HG03521 (cell line): ENCODE measurements at regions not wholly inside any gene's neighbourhood (a gene's known extent, or its start where the extent isn't known, plus 50 kb on each side); places are given as distances from the start of the nearest gene placed in this dataset.
"Not testable (repeated sequence)": the region's sequence is repeated elsewhere in the genome, so short reads cannot be mapped to it uniquely, and the experiment has no call there.

Source experiments
- ATAC-seq: cut with Tn5 transposase; IDR thresholded peaks from one replicate; pipeline ENCODE4 v1.9.1; 2021; ENCODE audit warnings: mild to moderate bottlenecking, moderate library complexity; ENCODE audit not compliant: unreplicated experiment

- ATAC-seq: no peak
Observed at GRCh38 chr16:55059146-55059545, 128.5 kb downstream of the IRX5 start.

- no peak for ATAC-seq
Observed at GRCh38 chr16:55061126-55061525, 130.5 kb downstream of the IRX5 start.

GRCh38 chr16:55062442-55062841 lies 131.8 kb downstream of the IRX5 start:
- no peak for ATAC-seq

DNA sequence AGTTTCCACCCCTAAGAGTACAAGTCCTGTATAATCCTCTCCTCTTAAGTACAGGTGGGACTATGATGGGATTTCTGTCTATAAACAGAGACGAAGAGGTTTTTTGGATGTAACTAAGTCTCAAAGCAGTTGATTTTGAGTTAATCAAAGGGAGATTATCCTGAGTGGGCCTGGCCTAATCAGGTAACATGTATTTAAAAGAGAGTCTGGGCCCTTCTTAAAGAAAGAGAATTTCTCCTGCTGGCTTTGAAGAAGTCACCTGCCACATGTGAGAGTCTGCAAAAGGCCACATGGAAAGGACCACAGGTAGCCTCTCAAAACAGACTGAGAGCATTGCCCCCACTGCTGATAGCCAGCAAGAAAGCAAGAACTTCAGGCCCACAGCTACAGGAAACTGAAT lies 142.3 kb downstream of the IRX5 start:
- ATAC-seq: no peak

DNA sequence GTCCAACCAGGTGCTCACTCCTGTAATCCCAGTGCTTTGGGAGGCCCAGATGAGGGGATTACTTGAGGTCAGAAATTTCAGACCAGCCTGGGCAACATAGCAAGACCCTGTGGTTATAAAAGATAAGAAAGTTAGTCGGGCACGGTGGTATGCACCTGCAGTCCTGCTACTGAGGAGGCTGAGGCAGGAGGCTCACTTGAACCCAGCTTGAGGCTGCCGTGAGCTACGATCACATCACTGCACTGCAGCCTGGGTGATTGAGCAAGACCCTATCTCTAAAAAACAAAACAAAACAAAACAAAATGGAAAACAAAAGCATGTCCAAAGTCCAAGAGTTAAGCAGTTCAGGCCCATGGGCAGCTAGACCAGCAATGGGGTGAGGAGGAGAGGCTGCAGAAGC lies 143.2 kb downstream of the IRX5 start:
- ATAC-seq: no peak

DNA sequence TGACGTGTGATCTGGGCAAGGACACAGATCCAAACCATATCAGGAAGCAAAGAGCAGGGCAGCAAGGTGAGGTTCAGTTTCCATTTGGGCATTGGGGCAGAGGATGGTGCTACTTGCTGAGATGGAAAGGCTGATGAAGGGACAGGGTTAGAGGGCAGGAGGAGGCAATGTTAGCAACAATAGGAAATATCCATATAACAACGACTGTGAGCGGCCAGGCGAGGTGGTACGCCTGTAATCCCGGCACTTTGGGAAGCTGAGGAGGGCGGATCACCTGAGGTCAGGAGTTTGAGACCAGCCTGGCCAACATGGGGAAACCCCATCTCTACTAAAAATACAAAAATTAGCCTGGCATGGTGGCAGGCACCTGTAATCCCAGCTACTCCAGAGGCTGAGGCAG lies 144.5 kb downstream of the IRX5 start:
- not testable (repeated sequence) for ATAC-seq

- no peak for ATAC-seq
Observed at GRCh38 chr16:55076053-55076452, 145.4 kb downstream of the IRX5 start.

GRCh38 chr16:55077266-55077665 lies 146.6 kb downstream of the IRX5 start:
- ATAC-seq: no peak

- no peak for ATAC-seq
Observed at GRCh38 chr16:55078153-55078552, 147.5 kb downstream of the IRX5 start.

GRCh38 chr16:55078699-55079410 lies 148.2 kb downstream of the IRX5 start:
- ATAC-seq: no peak

DNA sequence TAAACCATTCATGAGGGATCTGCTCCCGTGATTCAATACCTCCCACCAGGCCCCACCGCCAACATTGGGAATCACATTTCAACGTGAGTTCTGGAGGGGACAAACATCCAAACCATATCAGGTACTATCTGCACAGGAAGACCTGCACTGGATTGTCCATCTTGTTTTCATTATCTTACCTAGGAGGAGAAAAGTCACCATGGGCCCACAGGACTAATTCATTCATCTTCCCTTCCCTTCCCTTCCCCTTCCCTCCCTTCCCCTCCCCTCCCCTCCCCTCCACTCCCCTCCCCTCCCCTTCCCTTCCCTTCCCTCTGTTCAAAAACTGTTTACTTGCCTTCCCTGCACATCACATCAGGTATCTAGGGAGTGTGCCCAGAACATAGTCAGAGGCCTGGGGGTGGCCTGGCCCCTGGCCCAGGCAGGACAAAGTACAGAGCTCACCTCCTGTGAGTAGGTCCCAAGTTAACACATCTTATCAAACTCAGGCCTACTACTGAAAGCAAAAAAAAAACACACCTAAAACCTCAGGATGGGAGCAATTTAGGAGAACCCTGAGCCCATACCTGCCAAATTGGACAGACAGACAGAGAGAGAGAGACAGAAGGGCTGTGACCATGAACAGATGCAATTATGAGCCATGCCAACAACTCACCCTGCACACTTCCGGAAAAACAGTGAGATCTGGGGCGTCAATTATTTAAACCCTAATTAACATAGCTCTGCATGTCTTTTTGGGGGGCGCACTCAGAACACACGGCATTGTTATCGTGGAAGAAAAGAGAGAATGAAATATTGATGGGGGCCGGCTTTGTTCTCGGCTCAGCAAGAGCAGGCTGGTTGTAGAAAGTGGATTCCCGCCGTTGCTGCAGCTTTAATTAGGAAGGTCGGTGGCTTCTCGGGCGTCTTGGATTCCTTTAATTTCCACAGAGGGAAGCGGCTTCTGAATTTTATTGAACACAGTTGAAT lies 151.2 kb downstream of the IRX5 start:
- no peak for ATAC-seq

DNA sequence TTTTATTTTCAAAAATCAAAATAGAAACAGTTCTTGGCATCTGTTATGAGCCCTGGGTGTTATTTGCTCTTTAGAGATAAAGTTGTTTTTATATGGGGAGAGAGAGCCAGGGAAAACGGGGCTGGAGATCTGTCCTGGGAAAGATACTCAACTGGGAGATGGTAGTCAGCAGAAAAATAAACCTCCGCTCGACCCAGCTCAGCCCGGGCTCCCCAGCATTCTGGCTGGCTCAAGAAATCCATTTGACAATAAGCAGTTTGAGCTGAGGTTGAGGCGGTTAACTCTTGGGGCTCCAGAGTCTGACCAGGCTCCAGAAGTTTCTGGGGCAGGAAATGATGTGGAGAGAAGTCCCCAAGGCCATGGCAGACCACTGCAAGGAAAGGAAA lies 151.9 kb downstream of the IRX5 start:
- ATAC-seq: no peak

GRCh38 chr16:55083052-55083451 lies 152.4 kb downstream of the IRX5 start:
- no peak for ATAC-seq

DNA sequence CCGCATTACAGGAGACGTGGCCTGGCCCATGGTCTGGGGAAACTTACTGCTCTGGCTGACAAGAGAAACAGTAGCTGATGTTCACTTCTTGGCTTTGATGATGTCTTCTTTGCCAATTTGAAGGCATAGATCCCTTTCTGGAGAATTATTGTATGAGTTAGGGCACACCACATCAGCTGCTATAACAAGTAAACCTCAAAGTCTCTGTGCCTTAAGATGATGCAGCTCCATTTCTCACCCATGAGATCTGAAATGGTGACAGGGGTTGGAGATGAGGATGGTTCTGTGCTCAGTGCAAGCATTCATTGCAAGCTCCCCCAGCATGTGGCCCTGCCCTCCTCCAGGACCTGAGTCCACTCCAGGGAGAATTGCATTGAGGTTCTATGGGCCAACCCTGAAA lies 157.4 kb downstream of the IRX5 start:
- no peak for ATAC-seq

DNA sequence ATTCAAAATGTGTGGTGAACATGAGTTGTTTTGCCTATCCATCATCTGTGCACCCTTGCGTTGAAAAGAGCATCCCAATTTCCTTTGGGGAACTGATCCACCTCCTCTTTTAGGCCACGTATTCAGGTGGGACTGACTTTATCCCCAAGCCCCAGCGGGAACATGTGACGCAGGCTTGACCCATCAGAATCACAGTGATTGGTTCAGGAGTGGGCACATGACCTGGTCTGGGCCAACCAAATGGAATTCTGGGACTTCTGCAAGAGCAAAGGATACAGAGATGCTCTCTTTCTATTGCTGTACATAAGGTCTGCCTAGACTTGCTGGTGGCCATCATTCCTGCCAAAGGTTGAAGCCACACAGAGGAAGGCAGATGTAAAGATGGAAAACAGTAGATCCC lies 158.9 kb downstream of the IRX5 start:
- ATAC-seq: no peak

DNA sequence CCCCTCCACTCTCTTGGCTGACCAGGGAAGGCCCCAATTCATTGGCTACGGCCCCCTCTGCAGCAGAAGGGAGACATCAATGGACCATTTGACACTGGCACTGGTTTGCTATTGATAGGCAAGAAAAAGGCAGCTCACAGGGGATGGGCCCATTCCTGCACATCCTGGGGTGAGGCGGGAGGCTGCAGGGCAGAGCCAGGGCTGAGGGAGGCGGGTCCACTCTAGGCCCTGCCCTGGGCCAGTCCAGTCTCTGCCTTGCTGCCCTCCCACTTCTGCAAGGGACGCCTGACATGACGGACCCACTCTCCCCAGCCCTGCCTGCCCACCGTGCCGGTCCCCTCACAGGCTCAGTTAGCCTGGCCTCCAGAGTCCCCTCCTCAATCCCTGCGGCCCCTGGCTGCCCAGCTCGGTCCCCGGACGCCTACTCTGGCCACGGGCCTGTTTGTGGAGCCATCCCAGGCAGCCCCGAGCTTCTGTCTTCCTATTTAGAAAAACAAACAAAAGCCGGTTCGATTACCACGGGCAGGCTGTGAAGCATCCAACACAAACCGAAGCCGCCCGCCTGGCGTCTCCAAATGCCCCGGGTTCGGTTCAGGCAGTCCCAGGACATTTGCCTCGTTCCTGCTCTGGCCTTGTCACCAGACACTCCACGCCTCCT lies 160.7 kb downstream of the IRX5 start:
- ATAC-seq: no peak

DNA sequence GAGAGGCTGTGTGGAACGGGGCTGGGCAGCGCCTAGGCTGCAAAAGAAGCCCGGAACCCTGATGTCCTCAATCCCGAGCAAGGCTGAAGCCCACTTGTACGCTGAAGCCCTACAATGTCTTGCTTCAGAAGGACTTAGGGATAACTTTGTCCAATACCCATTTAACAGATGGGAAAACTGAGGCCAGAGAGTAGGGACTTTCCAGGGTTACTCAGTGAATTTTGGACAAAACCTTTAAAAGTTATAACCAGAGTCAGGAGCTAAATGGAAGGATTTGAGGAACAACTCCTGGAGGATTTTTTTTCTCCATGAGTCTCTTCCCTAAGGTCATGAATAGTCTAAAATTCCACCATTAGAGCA lies 161.2 kb downstream of the IRX5 start:
- no peak for ATAC-seq

- no peak for ATAC-seq
Observed at GRCh38 chr16:55100100-55100499, 169.4 kb downstream of the IRX5 start.

DNA sequence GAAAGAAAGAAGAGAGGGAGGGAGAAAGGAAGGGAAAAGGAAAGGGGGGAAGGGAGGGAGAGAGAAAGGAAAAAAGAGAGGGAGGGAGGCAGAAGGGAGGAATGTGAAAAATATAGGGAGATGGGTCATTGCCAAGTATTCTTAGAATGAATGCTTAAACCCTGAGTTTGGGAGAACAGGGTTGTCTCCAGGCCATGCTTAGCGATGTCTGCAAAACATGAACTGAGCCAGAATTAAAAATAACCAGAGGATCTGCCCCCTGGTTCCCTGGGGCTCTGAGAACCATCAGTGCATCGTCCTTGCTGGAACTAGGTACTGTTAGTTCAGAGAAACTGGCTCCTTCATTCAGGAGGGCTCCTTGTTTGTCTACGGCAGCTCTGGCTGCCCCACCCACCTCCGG lies 170.4 kb downstream of the IRX5 start:
- no peak for ATAC-seq

DNA sequence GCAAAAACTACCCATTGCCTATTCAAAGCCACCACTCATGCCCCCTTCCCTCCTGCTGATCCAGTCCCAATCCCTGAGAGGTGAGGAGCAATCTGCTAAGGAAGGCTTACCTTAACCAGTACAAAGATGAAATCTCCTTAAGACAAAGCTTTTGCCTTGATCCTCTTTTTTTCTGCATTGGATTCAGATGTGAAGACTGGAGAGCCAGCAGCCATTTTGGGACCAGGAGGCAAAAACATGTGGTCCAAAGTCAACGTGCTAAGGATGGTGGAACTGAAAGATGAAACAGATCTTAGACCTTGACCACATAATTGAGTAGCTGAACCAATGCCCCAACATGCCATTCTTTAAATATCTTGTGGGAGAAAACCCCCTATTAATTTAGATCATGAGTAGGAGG lies 171.4 kb downstream of the IRX5 start:
- ATAC-seq: no peak

GRCh38 chr16:55102531-55102930 lies 171.9 kb downstream of the IRX5 start:
- no peak for ATAC-seq

GRCh38 chr16:55107851-55108250 lies 177.2 kb downstream of the IRX5 start:
- ATAC-seq: no peak
